MM.1S (cell line): ENCODE measurements at regions not wholly inside any gene's neighbourhood (a gene's known extent, or its start where the extent isn't known, plus 50 kb on each side); places are given as distances from the start of the nearest gene placed in this dataset.

Source experiments
- CTCF ChIP-seq: fragments of 300-600 bp; sonication (generic); IDR thresholded peaks from 2 replicates; pipeline ENCODE4 v1.5.1; 2016; ENCODE audit warnings: antibody characterized with exemption, low read length, mixed read lengths
- EZH2 ChIP-seq: fragments of 300-600 bp; sonication (generic); optimal IDR thresholded peaks from 2 replicates; pipeline ENCODE3; 2017; ENCODE audit warnings: low read depth, mild to moderate bottlenecking, antibody characterized with exemption, low read length, mixed read lengths
- EZH2phosphoT487 ChIP-seq: fragments of 300-600 bp; sonication (generic); IDR thresholded peaks from 2 replicates; pipeline ENCODE4 v1.6.1; 2018; ENCODE audit warnings: antibody characterized with exemption, low read length

DNA sequence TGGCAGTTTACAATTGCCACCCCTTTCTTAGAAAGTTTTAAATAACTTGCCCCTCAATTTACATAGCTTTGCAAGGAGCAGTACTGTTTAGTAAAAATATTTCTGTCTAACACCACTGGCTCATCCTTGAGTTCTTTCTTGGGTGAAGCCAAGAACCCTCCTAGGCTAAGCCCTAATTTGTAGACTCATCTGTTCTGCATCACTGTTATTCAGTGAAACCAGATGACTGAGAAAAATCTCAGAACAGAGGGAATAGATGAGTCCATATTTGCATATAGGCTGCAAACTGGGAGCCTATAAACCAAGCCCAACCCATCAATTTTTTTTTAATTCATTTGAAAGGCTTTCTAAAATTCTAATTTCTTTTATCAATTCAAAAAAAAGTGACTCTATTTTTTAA is 161.4 kb upstream of the TFPI start:
- TF ChIP-seq CTCF (no peak), EZH2 (no peak), EZH2phosphoT487 (no peak)
